ENCODE measurements at regions not wholly inside any gene's neighbourhood (a gene's known extent, or its start where the extent isn't known, plus 50 kb on each side); places are given as distances from the start of the nearest gene placed in this dataset.

GRCh38 chr1:90607736-90608135 is 109.4 kb downstream of the BARHL2 start:
- no peak for ATAC-seq (ENCODE audit: low read depth in 2 of 2)
- peaks cover 4% of the 10 kb centered on the region for H3K27me3 Mint-ChIP-seq
- H3K9me3 Mint-ChIP-seq, result peaks cover 0 to 2% (median 0%) of the 10 kb centered on the region in 7 donors
- no peak overlapping the region for H3K27ac Mint-ChIP-seq
- no peak overlapping the region for H3K4me3 Mint-ChIP-seq
- Histone ChIP-seq H3K27me3 (ENCODE audit: control insufficient read depth, insufficient read depth, low read length) (no peaks in the 10 kb centered on the region), H3K4me3 (ENCODE audit: low read depth, low read length) (no peak overlapping the region), H3K36me3 (ENCODE audit: control insufficient read depth, insufficient read depth, low read length) (no peaks in the 10 kb centered on the region), H3K9me3 (ENCODE audit: control insufficient read depth in 2 of 2, low read length in 2 of 2) (no peaks in the 10 kb centered on the region), H3K4me1 (ENCODE audit: control insufficient read depth, insufficient read depth, low read length, poor library complexity, severe bottlenecking) (no peaks in the 10 kb centered on the region), H3K27ac (ENCODE audit: insufficient read depth, low read length, poor library complexity, severe bottlenecking) (no peak overlapping the region)
- DNase-seq, result no peak
- H3K4me1 Mint-ChIP-seq, result no peaks in the 10 kb centered on the region
- no peaks in the 10 kb centered on the region for H3K36me3 Mint-ChIP-seq

DNA sequence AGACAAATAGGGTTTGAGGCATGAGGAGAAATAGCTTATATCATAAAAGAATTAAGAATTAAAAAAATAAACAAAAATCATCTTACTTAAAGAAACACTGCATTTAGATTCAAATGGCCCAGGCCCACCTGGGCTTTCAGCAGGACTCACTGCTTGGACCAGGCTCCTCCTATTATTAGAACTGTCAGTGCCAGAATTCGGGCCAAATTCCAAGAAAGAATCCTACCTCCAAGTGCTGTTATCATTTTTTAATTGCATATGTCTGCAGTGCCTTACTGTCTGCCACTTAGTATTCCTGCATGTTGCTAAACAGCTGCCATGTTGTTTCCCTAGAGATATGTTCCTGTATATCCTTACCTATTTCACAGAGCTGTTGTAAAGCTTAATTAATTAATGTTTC is 112.0 kb downstream of the BARHL2 start:
- H3K27me3 Mint-ChIP-seq, result peaks cover 4% of the 10 kb centered on the region
- ATAC-seq (ENCODE audit: low read depth in 2 of 2) (no peak), DNase-seq (no peak)
- peaks cover 0 to 2% (median 0%) of the 10 kb centered on the region in 7 donors for H3K9me3 Mint-ChIP-seq
- H3K4me3 ChIP-seq (ENCODE audit: low read depth, low read length), result no peak overlapping the region
- H3K4me1 Mint-ChIP-seq, result no peaks in the 10 kb centered on the region
- H3K27ac ChIP-seq (ENCODE audit: insufficient read depth, low read length, poor library complexity, severe bottlenecking), result no peak overlapping the region
- H3K27ac Mint-ChIP-seq, result no peak overlapping the region
- no peaks in the 10 kb centered on the region for H3K4me1 ChIP-seq (ENCODE audit: control insufficient read depth, insufficient read depth, low read length, poor library complexity, severe bottlenecking)
- H3K36me3 Mint-ChIP-seq, result no peaks in the 10 kb centered on the region
- no peaks in the 10 kb centered on the region for H3K36me3 ChIP-seq (ENCODE audit: control insufficient read depth, insufficient read depth, low read length)
- H3K4me3 Mint-ChIP-seq, result no peak overlapping the region
- no peaks in the 10 kb centered on the region for H3K9me3 ChIP-seq (ENCODE audit: control insufficient read depth in 2 of 2, low read length in 2 of 2)
- H3K27me3 ChIP-seq (ENCODE audit: control insufficient read depth, insufficient read depth, low read length), result no peaks in the 10 kb centered on the region

DNA sequence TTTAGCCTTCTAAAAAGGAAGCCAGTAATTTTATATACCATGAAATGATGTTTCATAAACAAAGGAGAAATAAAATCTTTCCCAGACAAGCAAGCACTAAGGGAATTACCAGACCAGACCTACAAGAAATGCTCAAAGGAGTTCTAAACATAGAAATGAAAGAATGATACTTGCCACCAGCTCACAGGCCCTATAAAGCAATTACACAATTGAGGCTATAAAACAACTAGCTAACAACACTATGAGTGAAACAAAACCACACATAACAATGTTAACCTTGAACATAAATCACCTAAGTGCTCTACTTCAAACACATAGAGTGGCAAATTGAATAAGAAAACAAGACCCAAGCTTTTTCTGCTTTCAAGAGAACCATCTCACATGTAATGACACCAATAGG is 123.8 kb downstream of the BARHL2 start:
- Histone ChIP-seq H3K36me3 (ENCODE audit: control insufficient read depth, insufficient read depth, low read length) (no peaks in the 10 kb centered on the region), H3K4me3 (ENCODE audit: low read depth, low read length) (no peak overlapping the region), H3K9me3 (ENCODE audit: control insufficient read depth in 2 of 2, low read length in 2 of 2) (peaks cover 9% of the 10 kb centered on the region in 2 experiments), H3K27me3 (ENCODE audit: control insufficient read depth, insufficient read depth, low read length) (no peaks in the 10 kb centered on the region), H3K27ac (ENCODE audit: insufficient read depth, low read length, poor library complexity, severe bottlenecking) (no peak overlapping the region), H3K4me1 (ENCODE audit: control insufficient read depth, insufficient read depth, low read length, poor library complexity, severe bottlenecking) (no peaks in the 10 kb centered on the region)
- Mint-ChIP-seq H3K27ac (no peak overlapping the region), H3K36me3 (no peaks in the 10 kb centered on the region), H3K9me3 (peaks cover under 1 to 31% (median 10%) of the 10 kb centered on the region in 7 donors), H3K4me1 (no peaks in the 10 kb centered on the region), H3K4me3 (no peak overlapping the region), H3K27me3 (peaks cover 10% of the 10 kb centered on the region)
- ATAC-seq (ENCODE audit: low read depth in 2 of 2) (no peak), DNase-seq (no peak)

DNA sequence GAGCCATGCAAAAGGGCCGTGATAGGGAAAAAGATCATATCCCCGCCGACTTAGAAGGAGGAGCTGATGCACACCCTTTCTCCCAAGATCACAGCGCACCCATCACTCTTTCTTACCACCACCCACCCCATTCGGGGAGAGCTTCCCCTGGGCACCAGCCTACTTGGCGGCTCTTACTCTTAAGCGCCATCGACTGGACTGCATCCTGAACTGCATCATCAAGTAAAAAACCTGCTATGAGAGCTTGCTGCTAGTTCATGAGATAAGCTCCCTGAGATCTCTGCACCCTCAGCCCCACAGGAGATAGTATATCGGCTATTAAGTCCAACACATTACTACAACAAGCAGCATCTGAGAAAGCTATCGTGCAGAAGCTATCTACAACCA is 125.1 kb downstream of the BARHL2 start:
- Mint-ChIP-seq H3K4me1 (no peaks in the 10 kb centered on the region), H3K27ac (no peak overlapping the region), H3K27me3 (peaks cover 14% of the 10 kb centered on the region), H3K9me3 (peaks cover 0 to 33% (median 8%) of the 10 kb centered on the region in 7 donors), H3K4me3 (no peak overlapping the region), H3K36me3 (no peaks in the 10 kb centered on the region)
- no peak for ATAC-seq (ENCODE audit: low read depth in 2 of 2)
- Histone ChIP-seq H3K27me3 (ENCODE audit: control insufficient read depth, insufficient read depth, low read length) (no peaks in the 10 kb centered on the region), H3K4me1 (ENCODE audit: control insufficient read depth, insufficient read depth, low read length, poor library complexity, severe bottlenecking) (no peaks in the 10 kb centered on the region), H3K36me3 (ENCODE audit: control insufficient read depth, insufficient read depth, low read length) (no peaks in the 10 kb centered on the region), H3K27ac (ENCODE audit: insufficient read depth, low read length, poor library complexity, severe bottlenecking) (no peak overlapping the region), H3K9me3 (ENCODE audit: control insufficient read depth in 2 of 2, low read length in 2 of 2) (peaks cover 4 to 9% of the 10 kb centered on the region in 2 experiments), H3K4me3 (ENCODE audit: low read depth, low read length) (no peak overlapping the region)
- no peak for DNase-seq

DNA sequence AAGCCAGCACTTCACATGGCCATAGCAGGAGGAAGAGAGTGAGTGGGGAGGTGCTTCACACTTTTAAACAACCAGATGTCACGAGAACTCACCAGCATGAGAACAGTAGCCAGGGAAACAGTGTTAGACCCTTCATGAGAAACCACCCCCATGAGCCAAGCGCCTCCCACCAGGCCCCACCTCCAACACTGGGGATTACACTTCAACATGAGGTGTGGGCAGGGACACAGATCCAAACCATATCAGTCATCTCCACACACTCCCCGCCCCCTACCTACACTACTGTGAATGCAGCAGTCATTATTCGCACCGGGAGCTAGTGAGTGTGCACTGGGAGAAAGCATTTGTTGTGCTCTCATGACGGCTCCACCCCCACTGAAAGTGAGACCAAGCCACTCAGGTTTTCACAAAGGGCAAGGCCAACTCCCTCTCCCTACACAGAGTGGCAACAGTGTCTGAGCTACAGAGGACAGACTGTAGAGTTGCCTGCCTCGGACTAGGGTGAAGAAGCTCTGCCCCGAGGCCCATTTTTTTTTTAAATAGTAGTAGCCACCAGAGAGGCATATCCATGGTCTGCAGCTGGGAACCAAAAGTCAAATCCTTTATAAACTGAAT is 125.6 kb downstream of the BARHL2 start:
- ATAC-seq (ENCODE audit: low read depth in 2 of 2), result no peak
- no peak overlapping the region for H3K4me3 ChIP-seq (ENCODE audit: low read depth, low read length)
- peaks cover 0 to 6% of the 10 kb centered on the region in 2 experiments for H3K9me3 ChIP-seq (ENCODE audit: control insufficient read depth in 2 of 2, low read length in 2 of 2)
- no peaks in the 10 kb centered on the region for H3K4me1 ChIP-seq (ENCODE audit: control insufficient read depth, insufficient read depth, low read length, poor library complexity, severe bottlenecking)
- no peaks in the 10 kb centered on the region for H3K27me3 ChIP-seq (ENCODE audit: control insufficient read depth, insufficient read depth, low read length)
- H3K9me3 Mint-ChIP-seq, result peaks cover 0 to 32% (median 8%) of the 10 kb centered on the region in 7 donors
- H3K27ac ChIP-seq (ENCODE audit: insufficient read depth, low read length, poor library complexity, severe bottlenecking), result no peak overlapping the region
- H3K36me3 Mint-ChIP-seq, result no peaks in the 10 kb centered on the region
- no peak overlapping the region for H3K27ac Mint-ChIP-seq
- H3K36me3 ChIP-seq (ENCODE audit: control insufficient read depth, insufficient read depth, low read length), result no peaks in the 10 kb centered on the region
- DNase-seq, result no peak
- H3K4me1 Mint-ChIP-seq, result no peaks in the 10 kb centered on the region
- H3K4me3 Mint-ChIP-seq, result no peak overlapping the region
- H3K27me3 Mint-ChIP-seq, result peaks cover 17% of the 10 kb centered on the region

GRCh38 chr1:90580176-90580575 is 136.9 kb downstream of the BARHL2 start:
- no peaks in the 10 kb centered on the region for H3K36me3 ChIP-seq (ENCODE audit: control insufficient read depth, insufficient read depth, low read length)
- H3K9me3 ChIP-seq (ENCODE audit: control insufficient read depth in 2 of 2, low read length in 2 of 2), result no peaks in the 10 kb centered on the region
- Mint-ChIP-seq H3K27ac (no peak overlapping the region), H3K4me1 (no peaks in the 10 kb centered on the region), H3K4me3 (no peak overlapping the region), H3K27me3 (no peaks in the 10 kb centered on the region), H3K36me3 (no peaks in the 10 kb centered on the region), H3K9me3 (peaks cover 0 to 3% (median 0%) of the 10 kb centered on the region in 7 donors)
- no peak overlapping the region for H3K27ac ChIP-seq (ENCODE audit: insufficient read depth, low read length, poor library complexity, severe bottlenecking)
- H3K4me3 ChIP-seq (ENCODE audit: low read depth, low read length), result no peak overlapping the region
- no peak for DNase-seq
- H3K4me1 ChIP-seq (ENCODE audit: control insufficient read depth, insufficient read depth, low read length, poor library complexity, severe bottlenecking), result no peaks in the 10 kb centered on the region
- H3K27me3 ChIP-seq (ENCODE audit: control insufficient read depth, insufficient read depth, low read length), result no peaks in the 10 kb centered on the region
- ATAC-seq (ENCODE audit: low read depth in 2 of 2), result no peak

- no peak overlapping the region for H3K4me3 Mint-ChIP-seq
- Histone ChIP-seq H3K4me1 (ENCODE audit: control insufficient read depth, insufficient read depth, low read length, poor library complexity, severe bottlenecking) (no peaks in the 10 kb centered on the region), H3K27me3 (ENCODE audit: control insufficient read depth, insufficient read depth, low read length) (no peaks in the 10 kb centered on the region), H3K9me3 (ENCODE audit: control insufficient read depth in 2 of 2, low read length in 2 of 2) (no peaks in the 10 kb centered on the region), H3K36me3 (ENCODE audit: control insufficient read depth, insufficient read depth, low read length) (no peaks in the 10 kb centered on the region), H3K4me3 (ENCODE audit: low read depth, low read length) (no peak overlapping the region), H3K27ac (ENCODE audit: insufficient read depth, low read length, poor library complexity, severe bottlenecking) (no peak overlapping the region)
- no peaks in the 10 kb centered on the region for H3K36me3 Mint-ChIP-seq
- H3K27me3 Mint-ChIP-seq, result no peaks in the 10 kb centered on the region
- DNase-seq (peak in 2 of 3 donors; percentile 42 to 46), ATAC-seq (ENCODE audit: low read depth in 2 of 2) (peak in 1 of 2 donors; percentile 57)
- no peak overlapping the region for H3K27ac Mint-ChIP-seq
- no peaks in the 10 kb centered on the region for H3K4me1 Mint-ChIP-seq
- no peaks in the 10 kb centered on the region for H3K9me3 Mint-ChIP-seq
Observed at GRCh38 chr1:90579212-90579802, 137.8 kb downstream of the BARHL2 start.
